ENCODE measurements at regions not wholly inside any gene's neighbourhood (a gene's known extent, or its start where the extent isn't known, plus 50 kb on each side); places are given as distances from the start of the nearest gene placed in this dataset.

GRCh38 chr9:102507044-102507687 lies 488.0 kb upstream of the CYLC2 start (continued):
- TF ChIP-seq BCL11A (IDR thresholded peaks at IDR 0.05; ENCODE audit: low read depth in 2 of 2, low read length in 2 of 2): no peak
- no peak for TF ChIP-seq SIN3A (conservative IDR thresholded peaks at IDR 0.05 in 1 of 2, IDR thresholded peaks at IDR 0.05 in 1 of 2; ENCODE audit: low read depth in 1 of 2, low read length in 2 of 2)
- TF ChIP-seq CREB1 (IDR thresholded peaks at IDR 0.05): no peak
- no peak for TF ChIP-seq ZNF274 (IDR thresholded peaks at IDR 0.05; ENCODE audit: borderline replicate concordance, extremely low read depth, low read length)
- TF ChIP-seq JUND (IDR thresholded peaks at IDR 0.05; ENCODE audit: low read length): no peak

Measured in H1 (cell line).